Liver (tissue), 8 donors: ENCODE measurements at regions not wholly inside any gene's neighbourhood (a gene's known extent, or its start where the extent isn't known, plus 50 kb on each side); places are given as distances from the start of the nearest gene placed in this dataset.

Experiments used
- DNase-seq: peaks from one replicate; pipeline ENCODE4 v3.0.0-alpha.2; 2017; ENCODE audit warnings: low spot score
- H3K27ac ChIP-seq, 2 donors: one replicate each; pipeline ENCODE4 v1.7.0; 2013; ENCODE audit warnings: inconsistent platforms in 2 of 2, low read length in 2 of 2, control low read depth in 1 of 2, low read depth in 1 of 2, mild to moderate bottlenecking in 1 of 2
- H3K27me3 ChIP-seq, 4 donors: one replicate each; pipeline versions ENCODE4 v1.6.1 to v1.7.0; 2013; ENCODE audit warnings: low read length in 3 of 4, inconsistent platforms in 1 of 4, mild to moderate bottlenecking in 1 of 4, moderate library complexity in 1 of 4; ENCODE audit not compliant: control insufficient read depth in 4 of 4, insufficient read depth in 4 of 4
- H3K36me3 ChIP-seq, 4 donors: one replicate each; pipeline versions ENCODE4 v1.6.1 to v1.7.0; 2013; ENCODE audit warnings: low read length in 3 of 4, mild to moderate bottlenecking in 3 of 4, low read depth in 1 of 4, moderate library complexity in 1 of 4; ENCODE audit not compliant: control insufficient read depth in 4 of 4, insufficient read depth in 3 of 4
- H3K4me1 ChIP-seq, 4 donors: one replicate each; pipeline versions ENCODE4 v1.6.1 to v1.7.0; 2013; ENCODE audit warnings: low read length in 3 of 4, mild to moderate bottlenecking in 3 of 4, moderate library complexity in 1 of 4; ENCODE audit not compliant: control insufficient read depth in 4 of 4, insufficient read depth in 4 of 4
- H3K4me3 ChIP-seq, 3 donors: one replicate each; pipeline versions ENCODE4 v1.6.1 to v1.7.0; 2013; ENCODE audit warnings: low read length in 3 of 3, control low read depth in 1 of 3, low read depth in 1 of 3, mild to moderate bottlenecking in 1 of 3
- H3K9ac ChIP-seq, 2 donors: one replicate each; pipeline ENCODE4 v1.7.0; 2013; ENCODE audit warnings: low read length in 2 of 2, mild to moderate bottlenecking in 2 of 2, moderate library complexity in 2 of 2, control low read depth in 1 of 2, low read depth in 1 of 2
- H3K9me3 ChIP-seq, 4 donors: one replicate each; pipeline versions ENCODE4 v1.6.1 to v1.7.0; 2013; ENCODE audit warnings: low read length in 3 of 4; ENCODE audit not compliant: control insufficient read depth in 4 of 4
- ATF3 ChIP-seq: IDR thresholded peaks from 2 replicates; pipeline ENCODE4 v1.6.1; 2016; ENCODE audit warnings: antibody characterized with exemption
- CTCF ChIP-seq: fragments of 150-350 bp; IDR thresholded peaks from 2 replicates; pipeline ENCODE4 v1.5.1; 2017; ENCODE audit warnings: improper control_type of control experiment, low read depth, low read length; ENCODE audit not compliant: missing input control
- EGR1 ChIP-seq, 2 donors: IDR thresholded peaks; 2 replicates each; pipeline ENCODE4 v1.6.1; 2016 to 2018; ENCODE audit warnings: antibody characterized with exemption in 2 of 2, low read depth in 2 of 2
- FOXA1 ChIP-seq: IDR thresholded peaks from 2 replicates; pipeline ENCODE4 v1.6.1; 2016; ENCODE audit warnings: antibody characterized with exemption
- FOXA2 ChIP-seq: IDR thresholded peaks from 2 replicates; pipeline ENCODE4 v1.6.1; 2016; ENCODE audit warnings: antibody characterized with exemption
- GABPA ChIP-seq, 2 donors: IDR thresholded peaks in 1 of 2; conservative IDR thresholded peaks in 1 of 2; 2 replicates each; pipeline ENCODE4 v1.6.1; 2016; ENCODE audit warnings: antibody characterized with exemption in 2 of 2, mild to moderate bottlenecking in 1 of 2, moderate library complexity in 1 of 2
- HNF4A ChIP-seq, 2 donors: conservative IDR thresholded peaks; 2 replicates each; pipeline ENCODE4 v1.6.1; 2016; ENCODE audit warnings: antibody characterized with exemption in 2 of 2, mild to moderate bottlenecking in 2 of 2
- HNF4G ChIP-seq: IDR thresholded peaks from 2 replicates; pipeline ENCODE4 v1.6.1; 2016; ENCODE audit warnings: antibody characterized with exemption
- JUND ChIP-seq, 2 donors: IDR thresholded peaks; 2 replicates each; pipeline ENCODE4 v1.6.1; 2016; ENCODE audit warnings: antibody characterized with exemption in 2 of 2
- MAX ChIP-seq: IDR thresholded peaks from 2 replicates; pipeline ENCODE4 v1.6.1; 2016; ENCODE audit warnings: antibody characterized with exemption
- NR2F2 ChIP-seq: IDR thresholded peaks from 2 replicates; pipeline ENCODE4 v1.6.1; 2016; ENCODE audit warnings: antibody characterized with exemption
- RAD21 ChIP-seq, 2 donors: IDR thresholded peaks; 2 replicates each; pipeline ENCODE4 v1.6.1; 2016; ENCODE audit warnings: antibody characterized with exemption in 2 of 2, mild to moderate bottlenecking in 2 of 2
- REST ChIP-seq: IDR thresholded peaks from 2 replicates; pipeline ENCODE4 v1.6.1; 2016; ENCODE audit warnings: antibody characterized with exemption, mild to moderate bottlenecking
- RXRA ChIP-seq, 2 donors: IDR thresholded peaks; 2 replicates each; pipeline ENCODE4 v1.6.1; 2017 to 2018; ENCODE audit warnings: antibody characterized with exemption in 2 of 2, mild to moderate bottlenecking in 1 of 2
- SP1 ChIP-seq: IDR thresholded peaks from 2 replicates; pipeline ENCODE4 v1.6.1; 2018; ENCODE audit warnings: antibody characterized with exemption, mild to moderate bottlenecking
- TAF1 ChIP-seq: conservative IDR thresholded peaks from 2 replicates; pipeline ENCODE4 v1.6.1; 2016; ENCODE audit warnings: antibody characterized with exemption, mild to moderate bottlenecking
- YY1 ChIP-seq: IDR thresholded peaks from 2 replicates; pipeline ENCODE4 v1.6.1; 2016; ENCODE audit warnings: antibody characterized with exemption, mild to moderate bottlenecking
- ZBTB33 ChIP-seq: IDR thresholded peaks from 2 replicates; pipeline ENCODE4 v1.6.1; 2016; ENCODE audit warnings: antibody characterized with exemption
- WGBS: extraction: QIAGEN DNeasy Blood & Tissue Kit; methylation state at CpG from one replicate; pipeline ENCODE4 v1.1.7; 2013; 5-methylcytosine and 5-hydroxymethylcytosine counted together
- donor health status: healthy.
- donor health status: healthy.
- donor health status: healthy.
- donor health status: healthy.
- donor health status: healthy.

GRCh38 chr14:43481864-43482263 is 1025.2 kb downstream of the FSCB start (continued):
- TF ChIP-seq ZBTB33 (no peak), FOXA2 (no peak), HNF4G (no peak), NR2F2 (no peak), MAX (no peak), ATF3 (no peak), RAD21 (IDR thresholded peaks at IDR 0.05) (no peak), HNF4A (conservative IDR thresholded peaks at IDR 0.05) (no peak), JUND (IDR thresholded peaks at IDR 0.05) (no peak), SP1 (no peak), RXRA (IDR thresholded peaks at IDR 0.05) (no peak)

- DNase-seq: no peak
- Histone ChIP-seq H3K36me3 (no peaks in the 10 kb centered on the region), H3K4me1 (no peaks in the 10 kb centered on the region), H3K9ac (no peak overlapping the region), H3K27me3 (no peaks in the 10 kb centered on the region), H3K4me3 (no peak overlapping the region), H3K9me3 (no peaks in the 10 kb centered on the region), H3K27ac (no peak overlapping the region)
- 91% methylated on average over 1 of the region's 1 CpG for WGBS
- TF ChIP-seq GABPA (IDR thresholded peaks at IDR 0.05 in 1 of 2, conservative IDR thresholded peaks at IDR 0.05 in 1 of 2) (no peak), HNF4A (conservative IDR thresholded peaks at IDR 0.05) (no peak), MAX (no peak), ZBTB33 (no peak), FOXA2 (no peak), ATF3 (no peak), JUND (IDR thresholded peaks at IDR 0.05) (no peak), CTCF (no peak), REST (no peak), TAF1 (no peak), RXRA (IDR thresholded peaks at IDR 0.05) (no peak), HNF4G (no peak), SP1 (no peak), YY1 (no peak), NR2F2 (no peak), EGR1 (IDR thresholded peaks at IDR 0.05; ENCODE audit: low read depth in 2 of 2) (no peak), FOXA1 (no peak)
Observed at GRCh38 chr14:43480976-43481375, 1026.1 kb downstream of the FSCB start.
